ENCODE measurements at regions not wholly inside any gene's neighbourhood (a gene's known extent, or its start where the extent isn't known, plus 50 kb on each side); places are given as distances from the start of the nearest gene placed in this dataset.

- H3K36me3 ChIP-seq = no peaks in the 10 kb centered on the region
- no peaks in the 10 kb centered on the region for H3K27me3 ChIP-seq
- H3K9me3 ChIP-seq = no peaks in the 10 kb centered on the region
- intact Hi-C loops (cut with DNase I) = no loop called here
- no peak overlapping the region for H3K4me3 ChIP-seq
- no peak for TF ChIP-seq POLR2A (IDR thresholded peaks at IDR 0.05)
- no peak for TF ChIP-seq CTCF (IDR thresholded peaks at IDR 0.05)
- no peak for TF ChIP-seq POLR2AphosphoS5 (IDR thresholded peaks at IDR 0.05; ENCODE audit: insufficient read depth in 1 of 2, low read depth in 1 of 2)
- no peak for DNase-seq (ENCODE audit: extremely low spot score in 2 of 2)
- peaks cover 7% of the 10 kb centered on the region for H3K4me1 ChIP-seq
- no peak overlapping the region for H3K27ac ChIP-seq
Observed at GRCh38 chr18:2412996-2413751, 158.1 kb downstream of the METTL4 start.

DNA sequence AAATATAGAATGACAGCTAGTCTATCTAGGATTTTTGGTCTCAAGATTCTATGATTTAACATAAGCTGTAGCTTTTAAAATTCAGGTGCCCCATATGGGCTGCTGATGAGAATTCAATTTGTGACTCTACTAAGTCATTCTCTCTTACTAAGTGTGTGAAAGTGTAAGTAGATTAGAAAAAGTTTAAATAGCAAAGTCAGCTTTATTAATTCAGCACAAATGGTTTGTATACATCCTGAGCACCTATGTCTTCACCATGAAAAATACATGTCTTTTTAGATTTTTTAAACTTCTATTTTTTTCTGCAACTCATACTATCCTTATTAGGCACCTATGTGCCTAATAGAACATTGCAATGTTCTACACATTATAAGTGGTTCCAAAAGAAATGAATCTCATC is 157.1 kb downstream of the METTL4 start:
- no peaks in the 10 kb centered on the region for H3K9me3 ChIP-seq
- intact Hi-C loops (cut with DNase I) = no loop called here

GRCh38 chr18:2415656-2416055 is 155.6 kb downstream of the METTL4 start:
- Histone ChIP-seq H3K36me3 (no peaks in the 10 kb centered on the region), H3K9me3 (no peaks in the 10 kb centered on the region), H3K4me3 (no peak overlapping the region), H3K27ac (no peak overlapping the region), H3K27me3 (no peaks in the 10 kb centered on the region), H3K4me1 (peaks cover 7% of the 10 kb centered on the region)
- TF ChIP-seq CTCF (IDR thresholded peaks at IDR 0.05) (no peak), POLR2A (IDR thresholded peaks at IDR 0.05) (no peak), POLR2AphosphoS5 (IDR thresholded peaks at IDR 0.05; ENCODE audit: insufficient read depth in 1 of 2, low read depth in 1 of 2) (no peak)
- intact Hi-C loops (cut with DNase I) = no loop called here
- no peak for DNase-seq (ENCODE audit: extremely low spot score in 2 of 2)

More for the DNA sequence above, 157.1 kb downstream of the METTL4 start:
- Histone ChIP-seq H3K27me3 (no peaks in the 10 kb centered on the region), H3K27ac (no peak overlapping the region), H3K4me3 (no peak overlapping the region), H3K4me1 (peaks cover 7% of the 10 kb centered on the region), H3K36me3 (no peaks in the 10 kb centered on the region)
- no peak for DNase-seq (ENCODE audit: extremely low spot score in 2 of 2)
- no peak for TF ChIP-seq POLR2A (IDR thresholded peaks at IDR 0.05)
- TF ChIP-seq POLR2AphosphoS5 (IDR thresholded peaks at IDR 0.05; ENCODE audit: insufficient read depth in 1 of 2, low read depth in 1 of 2) = no peak
- TF ChIP-seq CTCF (IDR thresholded peaks at IDR 0.05) = no peak

- H3K4me1 ChIP-seq = peaks cover 4% of the 10 kb centered on the region
- H3K4me3 ChIP-seq = no peak overlapping the region
- no peak for DNase-seq (ENCODE audit: extremely low spot score in 2 of 2)
- intact Hi-C loops (cut with DNase I) = no loop called here
- H3K9me3 ChIP-seq = no peaks in the 10 kb centered on the region
- H3K27ac ChIP-seq = no peak overlapping the region
- TF ChIP-seq POLR2A (IDR thresholded peaks at IDR 0.05) (no peak), CTCF (IDR thresholded peaks at IDR 0.05) (no peak), POLR2AphosphoS5 (IDR thresholded peaks at IDR 0.05; ENCODE audit: insufficient read depth in 1 of 2, low read depth in 1 of 2) (no peak)
- H3K27me3 ChIP-seq = no peaks in the 10 kb centered on the region
- no peaks in the 10 kb centered on the region for H3K36me3 ChIP-seq
Observed at GRCh38 chr18:2417861-2418610, 153.3 kb downstream of the METTL4 start.

GRCh38 chr18:2420367-2420766 is 150.9 kb downstream of the METTL4 start:
- Histone ChIP-seq H3K4me1 (no peaks in the 10 kb centered on the region), H3K36me3 (no peaks in the 10 kb centered on the region), H3K27me3 (no peaks in the 10 kb centered on the region), H3K4me3 (no peak overlapping the region), H3K9me3 (no peaks in the 10 kb centered on the region), H3K27ac (no peak overlapping the region)
- intact Hi-C loops (cut with DNase I) = no loop called here
- no peak for TF ChIP-seq POLR2AphosphoS5 (IDR thresholded peaks at IDR 0.05; ENCODE audit: insufficient read depth in 1 of 2, low read depth in 1 of 2)
- no peak for TF ChIP-seq POLR2A (IDR thresholded peaks at IDR 0.05)
- no peak for TF ChIP-seq CTCF (IDR thresholded peaks at IDR 0.05)
- DNase-seq (ENCODE audit: extremely low spot score in 2 of 2) = no peak
